ENCODE measurements at regions not wholly inside any gene's neighbourhood (a gene's known extent, or its start where the extent isn't known, plus 50 kb on each side); places are given as distances from the start of the nearest gene placed in this dataset.

GRCh38 chr4:66376921-66377320 is 706.6 kb upstream of the EPHA5 start:
- TF ChIP-seq CTCF (IDR thresholded peaks at IDR 0.05 in 8 of 11, conservative IDR thresholded peaks at IDR 0.05 in 3 of 11) (no peak), POLR2A (IDR thresholded peaks at IDR 0.05) (no peak)
